VCaP (cell line): ENCODE measurements at regions not wholly inside any gene's neighbourhood (a gene's known extent, or its start where the extent isn't known, plus 50 kb on each side); places are given as distances from the start of the nearest gene placed in this dataset.

Experiments
- H3K27ac ChIP-seq: fragments of 450-650 bp; 2 replicates; pipeline ENCODE4 v1.5.1; 2017
- CTCF ChIP-seq: fragments of 450-650 bp; conservative IDR thresholded peaks from 2 replicates; pipeline ENCODE4 v1.5.1; 2017; ENCODE audit warnings: mild to moderate bottlenecking, moderate library complexity

GRCh38 chr2:6789559-6790138 lies 76.1 kb downstream of the CMPK2 start:
- H3K27ac ChIP-seq: no peak overlapping the region
- no peak for TF ChIP-seq CTCF

- TF ChIP-seq CTCF: no peak; the same call in 1 of the 2 replicates
- no peak overlapping the region for H3K27ac ChIP-seq
Measured at GRCh38 chr2:6791682-6792081, 74.0 kb downstream of the CMPK2 start.

- no peak for TF ChIP-seq CTCF
- no peak overlapping the region for H3K27ac ChIP-seq
Measured at GRCh38 chr2:6792883-6793282, 72.8 kb downstream of the CMPK2 start.

GRCh38 chr2:6793371-6793770 lies 72.3 kb downstream of the CMPK2 start:
- TF ChIP-seq CTCF: no peak
- H3K27ac ChIP-seq: no peak overlapping the region

- no peak overlapping the region for H3K27ac ChIP-seq
- no peak for TF ChIP-seq CTCF
Measured at GRCh38 chr2:6793913-6794312, 71.8 kb downstream of the CMPK2 start.

GRCh38 chr2:6794448-6794847 lies 71.3 kb downstream of the CMPK2 start:
- TF ChIP-seq CTCF: no peak

More at GRCh38 chr2:6794448-6794847, 71.3 kb downstream of the CMPK2 start:
- H3K27ac ChIP-seq: no peak overlapping the region
